ENCODE measurements at regions not wholly inside any gene's neighbourhood (a gene's known extent, or its start where the extent isn't known, plus 50 kb on each side); places are given as distances from the start of the nearest gene placed in this dataset.

DNA sequence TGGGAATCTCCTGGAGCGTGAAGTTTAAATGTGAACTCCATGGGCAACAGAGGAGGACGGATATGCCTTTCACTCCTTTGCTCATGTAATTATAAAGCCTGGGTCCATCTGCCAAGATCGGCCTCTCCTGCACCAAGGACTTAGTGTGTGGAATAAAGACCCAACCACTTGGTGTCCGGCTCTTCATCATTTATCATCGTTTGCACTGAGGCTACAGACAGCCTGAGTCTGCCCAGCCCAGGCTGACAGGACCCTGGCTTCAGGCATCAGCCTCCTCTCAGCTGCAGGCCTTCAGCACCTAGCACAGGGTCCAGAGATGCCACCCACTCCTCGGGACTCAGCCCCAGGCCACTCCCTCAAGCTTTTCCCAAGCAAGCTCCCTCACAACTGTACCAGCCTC is 206.8 kb upstream of the IPO5 start:
- TF ChIP-seq CTCF (IDR thresholded peaks at IDR 0.05 in 8 of 11, conservative IDR thresholded peaks at IDR 0.05 in 3 of 11) = no peak
- no peak for TF ChIP-seq POLR2A (IDR thresholded peaks at IDR 0.05)
- TF ChIP-seq POLR2AphosphoS5 (IDR thresholded peaks at IDR 0.05) = no peak
